DMS 273 (cell line): ENCODE measurements at regions not wholly inside any gene's neighbourhood (a gene's known extent, or its start where the extent isn't known, plus 50 kb on each side); places are given as distances from the start of the nearest gene placed in this dataset.
A peak's percentile ranks its signal among the peaks of the same experiment; 100 is the strongest.

Experiments used
- DNase-seq: peaks from one replicate; lab custom pipeline; 2025; ENCODE audit not compliant: unreplicated experiment; lab: John Stamatoyannopoulos, UW

GRCh38 chr15:55031727-55032126 lies 165.0 kb downstream of the RSL24D1 start:
- DNase-seq = no peak

GRCh38 chr15:55026381-55026780 lies 170.4 kb downstream of the RSL24D1 start:
- no peak for DNase-seq

- no peak for DNase-seq
Observed at GRCh38 chr15:55017635-55018034, 179.1 kb downstream of the RSL24D1 start.

- DNase-seq = no peak
Observed at GRCh38 chr15:55016225-55016624, 180.5 kb downstream of the RSL24D1 start.

GRCh38 chr15:55015093-55015445 lies 181.7 kb downstream of the RSL24D1 start:
- DNase-seq = no peak

GRCh38 chr15:55014391-55015092 lies 182.2 kb downstream of the RSL24D1 start:
- DNase-seq = no peak

- DNase-seq = no peak
Observed at GRCh38 chr15:55008421-55008820, 188.3 kb downstream of the RSL24D1 start.

GRCh38 chr15:55007561-55007960 lies 189.2 kb downstream of the RSL24D1 start:
- no peak for DNase-seq

- no peak for DNase-seq
Observed at GRCh38 chr15:55005679-55006078, 191.1 kb downstream of the RSL24D1 start.

GRCh38 chr15:55003965-55004873 lies 192.5 kb downstream of the RSL24D1 start:
- DNase-seq = no peak

GRCh38 chr15:54998661-54999060 lies 198.1 kb downstream of the RSL24D1 start:
- no peak for DNase-seq

GRCh38 chr15:54990793-54991192 lies 205.9 kb downstream of the RSL24D1 start:
- peak; percentile 7 for DNase-seq

GRCh38 chr15:54987881-54988280 lies 208.9 kb downstream of the RSL24D1 start:
- DNase-seq = no peak

GRCh38 chr15:54979964-54980363 lies 216.8 kb downstream of the RSL24D1 start:
- no peak for DNase-seq

- no peak for DNase-seq
Observed at GRCh38 chr15:54962637-54963036, 234.1 kb downstream of the RSL24D1 start.

GRCh38 chr15:54960266-54960665 lies 236.5 kb downstream of the RSL24D1 start:
- DNase-seq = no peak

- DNase-seq = no peak
Observed at GRCh38 chr15:54941417-54941816, 255.3 kb downstream of the RSL24D1 start.

- no peak for DNase-seq
Observed at GRCh38 chr15:54917312-54917711, 279.4 kb downstream of the RSL24D1 start.

GRCh38 chr15:54915380-54915779 lies 281.4 kb downstream of the RSL24D1 start:
- DNase-seq = no peak

- no peak for DNase-seq
Observed at GRCh38 chr15:54884312-54884711, 312.4 kb downstream of the RSL24D1 start.

GRCh38 chr15:54859982-54860381 lies 336.8 kb downstream of the RSL24D1 start:
- DNase-seq = no peak

- DNase-seq = no peak
Observed at GRCh38 chr15:54854667-54855066, 342.1 kb downstream of the RSL24D1 start.
